ENCODE measurements at regions not wholly inside any gene's neighbourhood (a gene's known extent, or its start where the extent isn't known, plus 50 kb on each side); places are given as distances from the start of the nearest gene placed in this dataset.

GRCh38 chr12:58033831-58034230 is 92.5 kb downstream of the ATP23 start:
- Histone ChIP-seq H2AK5ac (ENCODE audit: low read depth, low read length) (no peak overlapping the region), H2BK5ac (ENCODE audit: low read depth, low read length, poor library complexity, severe bottlenecking) (no peak overlapping the region), H3K27me3 (ENCODE audit: control insufficient read depth, insufficient read depth, low read length) (no peaks in the 10 kb centered on the region), H4K8ac (ENCODE audit: low read depth in 2 of 2, low read length in 2 of 2) (no peak overlapping the region), H3K9ac (ENCODE audit: low read depth, low read length) (no peak overlapping the region), H2BK15ac (ENCODE audit: low read depth, low read length) (no peak overlapping the region), H3K36me3 (ENCODE audit: control insufficient read depth, insufficient read depth, low read length) (no peaks in the 10 kb centered on the region), H3K56ac (ENCODE audit: extremely low read depth, insufficient read depth, low read length) (no peak overlapping the region), H4K91ac (ENCODE audit: insufficient read depth, low read depth, low read length) (no peak overlapping the region), H3K27ac (ENCODE audit: insufficient read depth, low read length) (no peak overlapping the region), H4K5ac (ENCODE audit: low read depth, low read length) (no peak overlapping the region), H2AFZ (replicated peaks; ENCODE audit: low read length, poor library complexity) (no peak overlapping the region), H4K20me1 (ENCODE audit: insufficient read depth, low read length) (no peaks in the 10 kb centered on the region), H3K4me2 (ENCODE audit: low read depth, low read length) (no peak overlapping the region), H3K23ac (ENCODE audit: low read depth, low read length) (no peak overlapping the region), H3K9me1 (ENCODE audit: insufficient read depth, low read length) (no peaks in the 10 kb centered on the region), H3K4me3 (ENCODE audit: insufficient read depth, low read depth, low read length) (no peak overlapping the region), H3K79me1 (ENCODE audit: low read depth in 1 of 2, low read length in 2 of 2) (no peaks in the 10 kb centered on the region), H3K18ac (ENCODE audit: low read depth, low read length) (no peak overlapping the region), H3K14ac (replicated peaks; ENCODE audit: low read depth, low read length) (no peak overlapping the region), H2AK9ac (replicated peaks; ENCODE audit: low read depth, low read length, poor library complexity) (no peak overlapping the region), H3K4ac (ENCODE audit: low read depth, low read length) (no peak overlapping the region), H3K9me3 (ENCODE audit: control insufficient read depth, insufficient read depth, low read length) (peaks cover 2% of the 10 kb centered on the region; the same call in 1 of the 2 replicates), H2BK120ac (ENCODE audit: low read depth, low read length) (no peak overlapping the region), H2BK20ac (ENCODE audit: low read depth, low read length) (no peak overlapping the region), H3K4me1 (ENCODE audit: control insufficient read depth, insufficient read depth, low read length) (no peaks in the 10 kb centered on the region)
- in situ Hi-C loops (cut with MboI; ENCODE audit: low sequenced_read_pairs) (no loop called here), intact Hi-C loops (cut with micrococcal nuclease) (no loop called here), dilution Hi-C loops (cut with HindIII; ENCODE audit: low sequenced_read_pairs, unreplicated experiment) (no loop called here)
- ATAC-seq (ENCODE audit: low read depth) = no peak
- TF ChIP-seq ELK1 (IDR thresholded peaks at IDR 0.05; ENCODE audit: borderline replicate concordance, low read depth, low read length) (no peak), FOS (IDR thresholded peaks at IDR 0.05; ENCODE audit: low read depth, low read length) (no peak), BHLHE40 (IDR thresholded peaks at IDR 0.05; ENCODE audit: low read depth, low read length) (no peak), MXI1 (IDR thresholded peaks at IDR 0.05; ENCODE audit: borderline replicate concordance, low read depth, low read length) (no peak), CHD1 (IDR thresholded peaks at IDR 0.05; ENCODE audit: low read depth, low read length) (no peak), CEBPB (IDR thresholded peaks at IDR 0.05; ENCODE audit: low read depth, low read length) (no peak), SMC3 (IDR thresholded peaks at IDR 0.05; ENCODE audit: low read depth, low read length) (no peak), POLR2A (IDR thresholded peaks at IDR 0.05; ENCODE audit: low read depth, low read length) (no peak), RFX5 (IDR thresholded peaks at IDR 0.05; ENCODE audit: low read depth, low read length) (no peak), RAD21 (IDR thresholded peaks at IDR 0.05; ENCODE audit: low read length) (no peak), USF2 (IDR thresholded peaks at IDR 0.05; ENCODE audit: low read depth, low read length) (no peak), RCOR1 (IDR thresholded peaks at IDR 0.05; ENCODE audit: insufficient replicate concordance, low read length) (no peak), CTCF (conservative IDR thresholded peaks at IDR 0.05; ENCODE audit: low read depth, low read length) (no peak), MAZ (IDR thresholded peaks at IDR 0.05; ENCODE audit: borderline replicate concordance, low read depth, low read length) (no peak)
- no TSS peak for BruUV-seq (replicated peaks)
- DNase-seq = no peak
- CTCF ChIA-PET = no interaction called here
- POLR2A ChIA-PET (ENCODE audit: unreplicated experiment) = no interaction called here
